Occipital lobe (tissue), 1 donor: ENCODE measurements at regions not wholly inside any gene's neighbourhood (a gene's known extent, or its start where the extent isn't known, plus 50 kb on each side); places are given as distances from the start of the nearest gene placed in this dataset.
A peak's percentile ranks its signal among the peaks of the same experiment; 100 is the strongest.

Source experiments
- DNase-seq: peaks from one replicate; lab custom pipeline; 2025; lab: John Stamatoyannopoulos, UW

- no peak for DNase-seq
Observed at GRCh38 chr3:193780397-193780796, 187.4 kb downstream of the OPA1 start.

- DNase-seq = peak; percentile 11
Observed at GRCh38 chr3:193780810-193781478, 187.9 kb downstream of the OPA1 start.

GRCh38 chr3:193782276-193782647 lies 189.3 kb downstream of the OPA1 start:
- DNase-seq = no peak

GRCh38 chr3:193782747-193783146 lies 189.7 kb downstream of the OPA1 start:
- no peak for DNase-seq

GRCh38 chr3:193783166-193783896 lies 190.3 kb downstream of the OPA1 start:
- no peak for DNase-seq

- no peak for DNase-seq
Observed at GRCh38 chr3:193784822-193785221, 191.8 kb downstream of the OPA1 start.

- no peak for DNase-seq
Observed at GRCh38 chr3:193787496-193787870, 194.5 kb downstream of the OPA1 start.

- DNase-seq = peak; percentile 10
Observed at GRCh38 chr3:193788189-193788991, 195.4 kb downstream of the OPA1 start.

GRCh38 chr3:193789455-193789854 lies 196.4 kb downstream of the OPA1 start:
- no peak for DNase-seq

GRCh38 chr3:193790086-193790990 lies 197.3 kb downstream of the OPA1 start:
- DNase-seq = no peak

GRCh38 chr3:193791041-193792032 lies 198.3 kb downstream of the OPA1 start:
- no peak for DNase-seq

GRCh38 chr3:193793123-193793522 lies 200.1 kb downstream of the OPA1 start:
- no peak for DNase-seq

GRCh38 chr3:193794002-193794881 lies 201.2 kb downstream of the OPA1 start:
- DNase-seq = no peak

GRCh38 chr3:193795062-193795690 lies 202.2 kb downstream of the OPA1 start:
- DNase-seq = no peak

GRCh38 chr3:193796089-193796488 lies 203.1 kb downstream of the OPA1 start:
- no peak for DNase-seq

- no peak for DNase-seq
Observed at GRCh38 chr3:193797566-193797965, 204.6 kb downstream of the OPA1 start.

GRCh38 chr3:193798051-193798450 lies 205.0 kb downstream of the OPA1 start:
- DNase-seq = no peak
